Thyroid gland (tissue), 4 donors: ENCODE measurements at regions not wholly inside any gene's neighbourhood (a gene's known extent, or its start where the extent isn't known, plus 50 kb on each side); places are given as distances from the start of the nearest gene placed in this dataset.

Experiments used
- DNase-seq, 2 donors: peaks; one replicate each; pipeline ENCODE4 v3.0.0-alpha.2; 2019
- H3K27ac ChIP-seq, 3 donors: fragments of 200-600 bp; sonication (generic); 1 replicate in 2 of 3; 2 replicates in 1 of 3; pipeline ENCODE4 v1.5.1; 2016 to 2019; ENCODE audit warnings: mild to moderate bottlenecking in 1 of 3, moderate library complexity in 1 of 3
- H3K27me3 ChIP-seq: fragments of 200-600 bp; sonication (generic); one replicate; pipeline ENCODE4 v1.5.1; 2019
- H3K36me3 ChIP-seq, 2 donors: fragments of 200-600 bp; sonication (generic); one replicate each; pipeline ENCODE4 v1.5.1; 2016 to 2019
- H3K4me1 ChIP-seq, 2 donors: fragments of 200-600 bp; sonication (generic); one replicate each; pipeline ENCODE4 v1.5.1; 2017 to 2019
- H3K4me3 ChIP-seq, 3 donors: fragments of 200-600 bp; sonication (generic); replicated peaks in 1 of 3; 1 replicate in 2 of 3; 2 replicates in 1 of 3; pipeline ENCODE4 v1.5.1; 2016; ENCODE audit warnings: mild to moderate bottlenecking in 1 of 3
- H3K9me3 ChIP-seq: fragments of 200-600 bp; sonication (generic); one replicate; pipeline ENCODE4 v1.5.1; 2017
- CTCF ChIP-seq, 6 experiments: fragments of 200-600 bp in 3 of 6; fragments of 450-650 bp in 3 of 6; sonication (generic) in 3 of 6; IDR thresholded peaks; one replicate each; pipeline ENCODE4 v1.5.1; 2016 to 2019; ENCODE audit warnings: antibody characterized with exemption in 6 of 6, mild to moderate bottlenecking in 2 of 6, inconsistent platforms in 1 of 6, moderate library complexity in 1 of 6
- POLR2A ChIP-seq, 2 donors: fragments of 450-650 bp; IDR thresholded peaks; one replicate each; pipeline ENCODE4 v1.6.1; 2017; ENCODE audit warnings: antibody characterized with exemption in 2 of 2, mild to moderate bottlenecking in 2 of 2, moderate library complexity in 1 of 2
- WGBS, 2 donors: methylation state at CpG; one replicate each; pipeline ENCODE4 v1.1.5; 2017; 5-methylcytosine and 5-hydroxymethylcytosine counted together
- intact Hi-C: fragments of 100-400 bp; cut with DNase I; formaldehyde crosslinking; loops from one replicate; pipeline ENCODE4 v1.15.1; 2023

GRCh38 chr4:20044502-20044911 lies 207.2 kb upstream of the SLIT2 start:
- Histone ChIP-seq H3K4me1 (no peaks in the 10 kb centered on the region), H3K36me3 (no peaks in the 10 kb centered on the region), H3K27me3 (no peaks in the 10 kb centered on the region), H3K4me3 (no peak overlapping the region), H3K9me3 (no peaks in the 10 kb centered on the region), H3K27ac (no peak overlapping the region)
- intact Hi-C loops: no loop called here
- DNase-seq: no peak
- WGBS, 2 donors: 76 to 79% methylated on average over 2 of the region's 2 CpGs
- no peak for TF ChIP-seq POLR2A (IDR thresholded peaks at IDR 0.05)
- no peak for TF ChIP-seq CTCF (IDR thresholded peaks at IDR 0.05)

GRCh38 chr4:20043991-20044390 lies 207.7 kb upstream of the SLIT2 start:
- Histone ChIP-seq H3K36me3 (no peaks in the 10 kb centered on the region), H3K9me3 (no peaks in the 10 kb centered on the region), H3K27me3 (no peaks in the 10 kb centered on the region), H3K27ac (no peak overlapping the region), H3K4me3 (no peak overlapping the region), H3K4me1 (no peaks in the 10 kb centered on the region)
- 24 to 64% methylated on average over 1 of the region's 1 CpG for WGBS, 2 donors
- TF ChIP-seq CTCF (IDR thresholded peaks at IDR 0.05) (no peak), POLR2A (IDR thresholded peaks at IDR 0.05) (no peak)
- intact Hi-C loops: no loop called here
- no peak for DNase-seq

GRCh38 chr4:20042769-20043168 lies 208.9 kb upstream of the SLIT2 start:
- H3K27me3 ChIP-seq: no peaks in the 10 kb centered on the region
- H3K4me3 ChIP-seq: no peak overlapping the region
- 85 to 86% methylated on average over 4 of the region's 4 CpGs for WGBS, 2 donors
- H3K9me3 ChIP-seq: no peaks in the 10 kb centered on the region
- intact Hi-C loops: no loop called here
- no peaks in the 10 kb centered on the region for H3K36me3 ChIP-seq
- TF ChIP-seq POLR2A (IDR thresholded peaks at IDR 0.05) (no peak), CTCF (IDR thresholded peaks at IDR 0.05) (no peak)
- no peak for DNase-seq
- no peaks in the 10 kb centered on the region for H3K4me1 ChIP-seq
- H3K27ac ChIP-seq: no peak overlapping the region

- Histone ChIP-seq H3K27me3 (no peaks in the 10 kb centered on the region), H3K27ac (no peak overlapping the region), H3K4me3 (no peak overlapping the region), H3K36me3 (no peaks in the 10 kb centered on the region), H3K9me3 (no peaks in the 10 kb centered on the region), H3K4me1 (no peaks in the 10 kb centered on the region)
- no peak for DNase-seq
- intact Hi-C loops: no loop called here
- no peak for TF ChIP-seq CTCF (IDR thresholded peaks at IDR 0.05)
- no peak for TF ChIP-seq POLR2A (IDR thresholded peaks at IDR 0.05)
- WGBS, 2 donors: 91 to 95% methylated on average over 2 of the region's 2 CpGs
These were observed 209.8 kb upstream of the SLIT2 start for GRCh38 chr4:20041839-20042407.

- H3K9me3 ChIP-seq: no peaks in the 10 kb centered on the region
- H3K27me3 ChIP-seq: no peaks in the 10 kb centered on the region
- no peak for DNase-seq
- no peak overlapping the region for H3K27ac ChIP-seq
- 72 to 79% methylated on average over 3 of the region's 3 CpGs for WGBS, 2 donors
- no peak for TF ChIP-seq CTCF (IDR thresholded peaks at IDR 0.05)
- TF ChIP-seq POLR2A (IDR thresholded peaks at IDR 0.05): no peak
- H3K4me3 ChIP-seq: no peak overlapping the region
- H3K36me3 ChIP-seq: no peaks in the 10 kb centered on the region
- intact Hi-C loops: no loop called here
- no peaks in the 10 kb centered on the region for H3K4me1 ChIP-seq
These were observed 214.0 kb upstream of the SLIT2 start for GRCh38 chr4:20037745-20038144.
